Liver (tissue), 8 donors: ENCODE measurements at regions not wholly inside any gene's neighbourhood (a gene's known extent, or its start where the extent isn't known, plus 50 kb on each side); places are given as distances from the start of the nearest gene placed in this dataset.

Experiments used
- DNase-seq: peaks from one replicate; pipeline ENCODE4 v3.0.0-alpha.2; 2017; ENCODE audit warnings: low spot score
- H3K27ac ChIP-seq, 2 donors: one replicate each; pipeline ENCODE4 v1.7.0; 2013; ENCODE audit warnings: inconsistent platforms in 2 of 2, low read length in 2 of 2, control low read depth in 1 of 2, low read depth in 1 of 2, mild to moderate bottlenecking in 1 of 2
- H3K27me3 ChIP-seq, 4 donors: one replicate each; pipeline versions ENCODE4 v1.6.1 to v1.7.0; 2013; ENCODE audit warnings: low read length in 3 of 4, inconsistent platforms in 1 of 4, mild to moderate bottlenecking in 1 of 4, moderate library complexity in 1 of 4; ENCODE audit not compliant: control insufficient read depth in 4 of 4, insufficient read depth in 4 of 4
- H3K36me3 ChIP-seq, 4 donors: one replicate each; pipeline versions ENCODE4 v1.6.1 to v1.7.0; 2013; ENCODE audit warnings: low read length in 3 of 4, mild to moderate bottlenecking in 3 of 4, low read depth in 1 of 4, moderate library complexity in 1 of 4; ENCODE audit not compliant: control insufficient read depth in 4 of 4, insufficient read depth in 3 of 4
- H3K4me1 ChIP-seq, 4 donors: one replicate each; pipeline versions ENCODE4 v1.6.1 to v1.7.0; 2013; ENCODE audit warnings: low read length in 3 of 4, mild to moderate bottlenecking in 3 of 4, moderate library complexity in 1 of 4; ENCODE audit not compliant: control insufficient read depth in 4 of 4, insufficient read depth in 4 of 4
- H3K4me3 ChIP-seq, 3 donors: one replicate each; pipeline versions ENCODE4 v1.6.1 to v1.7.0; 2013; ENCODE audit warnings: low read length in 3 of 3, control low read depth in 1 of 3, low read depth in 1 of 3, mild to moderate bottlenecking in 1 of 3
- H3K9ac ChIP-seq, 2 donors: one replicate each; pipeline ENCODE4 v1.7.0; 2013; ENCODE audit warnings: low read length in 2 of 2, mild to moderate bottlenecking in 2 of 2, moderate library complexity in 2 of 2, control low read depth in 1 of 2, low read depth in 1 of 2
- H3K9me3 ChIP-seq, 4 donors: one replicate each; pipeline versions ENCODE4 v1.6.1 to v1.7.0; 2013; ENCODE audit warnings: low read length in 3 of 4; ENCODE audit not compliant: control insufficient read depth in 4 of 4
- EGR1 ChIP-seq, 2 donors: IDR thresholded peaks; 2 replicates each; pipeline ENCODE4 v1.6.1; 2016 to 2018; ENCODE audit warnings: antibody characterized with exemption in 2 of 2, low read depth in 2 of 2
- FOXA1 ChIP-seq: IDR thresholded peaks from 2 replicates; pipeline ENCODE4 v1.6.1; 2016; ENCODE audit warnings: antibody characterized with exemption
- FOXA2 ChIP-seq: IDR thresholded peaks from 2 replicates; pipeline ENCODE4 v1.6.1; 2016; ENCODE audit warnings: antibody characterized with exemption
- GABPA ChIP-seq, 2 donors: IDR thresholded peaks in 1 of 2; conservative IDR thresholded peaks in 1 of 2; 2 replicates each; pipeline ENCODE4 v1.6.1; 2016; ENCODE audit warnings: antibody characterized with exemption in 2 of 2, mild to moderate bottlenecking in 1 of 2, moderate library complexity in 1 of 2
- HNF4A ChIP-seq, 2 donors: conservative IDR thresholded peaks; 2 replicates each; pipeline ENCODE4 v1.6.1; 2016; ENCODE audit warnings: antibody characterized with exemption in 2 of 2, mild to moderate bottlenecking in 2 of 2
- HNF4G ChIP-seq: IDR thresholded peaks from 2 replicates; pipeline ENCODE4 v1.6.1; 2016; ENCODE audit warnings: antibody characterized with exemption
- JUND ChIP-seq, 2 donors: IDR thresholded peaks; 2 replicates each; pipeline ENCODE4 v1.6.1; 2016; ENCODE audit warnings: antibody characterized with exemption in 2 of 2
- NR2F2 ChIP-seq: IDR thresholded peaks from 2 replicates; pipeline ENCODE4 v1.6.1; 2016; ENCODE audit warnings: antibody characterized with exemption
- RAD21 ChIP-seq, 2 donors: IDR thresholded peaks; 2 replicates each; pipeline ENCODE4 v1.6.1; 2016; ENCODE audit warnings: antibody characterized with exemption in 2 of 2, mild to moderate bottlenecking in 2 of 2
- RXRA ChIP-seq, 2 donors: IDR thresholded peaks; 2 replicates each; pipeline ENCODE4 v1.6.1; 2017 to 2018; ENCODE audit warnings: antibody characterized with exemption in 2 of 2, mild to moderate bottlenecking in 1 of 2
- SP1 ChIP-seq: IDR thresholded peaks from 2 replicates; pipeline ENCODE4 v1.6.1; 2018; ENCODE audit warnings: antibody characterized with exemption, mild to moderate bottlenecking
- TAF1 ChIP-seq: conservative IDR thresholded peaks from 2 replicates; pipeline ENCODE4 v1.6.1; 2016; ENCODE audit warnings: antibody characterized with exemption, mild to moderate bottlenecking
- YY1 ChIP-seq: IDR thresholded peaks from 2 replicates; pipeline ENCODE4 v1.6.1; 2016; ENCODE audit warnings: antibody characterized with exemption, mild to moderate bottlenecking
- WGBS: extraction: QIAGEN DNeasy Blood & Tissue Kit; methylation state at CpG from one replicate; pipeline ENCODE4 v1.1.7; 2013; 5-methylcytosine and 5-hydroxymethylcytosine counted together
- TF ChIP-seq, protein P1 (sequence below): fragments of 150-350 bp; IDR thresholded peaks from 2 replicates; pipeline ENCODE4 v1.5.1; 2017; ENCODE audit warnings: improper control_type of control experiment, low read depth, low read length; ENCODE audit not compliant: missing input control
- TF ChIP-seq, protein P2 (sequence below): IDR thresholded peaks from 2 replicates; pipeline ENCODE4 v1.6.1; 2016; ENCODE audit warnings: antibody characterized with exemption
- TF ChIP-seq, protein P3 (sequence below): IDR thresholded peaks from 2 replicates; pipeline ENCODE4 v1.6.1; 2016; ENCODE audit warnings: antibody characterized with exemption, mild to moderate bottlenecking
- TF ChIP-seq, protein P4 (sequence below): IDR thresholded peaks from 2 replicates; pipeline ENCODE4 v1.6.1; 2016; ENCODE audit warnings: antibody characterized with exemption
- TF ChIP-seq, protein P5 (sequence below): IDR thresholded peaks from 2 replicates; pipeline ENCODE4 v1.6.1; 2016; ENCODE audit warnings: antibody characterized with exemption
- donor health status: healthy.
- donor health status: healthy.
- donor health status: healthy.
- donor health status: healthy.
- donor health status: healthy.

DNA sequence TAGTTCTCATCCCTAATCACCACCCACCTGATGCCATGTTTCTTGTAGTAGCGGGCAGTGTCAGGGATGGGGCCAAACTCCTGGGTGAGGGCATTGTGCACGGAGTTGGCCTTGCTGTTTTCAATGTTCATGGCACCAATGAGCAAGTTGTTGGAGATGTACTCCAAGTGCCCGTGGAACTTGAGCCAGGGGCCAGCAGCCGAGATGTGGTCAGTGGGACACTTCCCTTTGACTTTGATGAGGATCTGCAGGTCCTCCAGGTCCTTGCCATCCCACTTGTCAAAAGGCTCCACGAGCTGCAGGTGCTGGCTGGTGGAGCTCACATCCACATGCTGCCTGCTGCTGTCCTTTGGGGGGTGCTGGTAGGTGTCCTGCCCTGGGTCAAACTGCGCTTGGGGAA is 162.2 kb upstream of the SV2C start:
- H3K4me1 ChIP-seq, result no peaks in the 10 kb centered on the region
- no peak overlapping the region for H3K27ac ChIP-seq
- TF ChIP-seq FOXA2 (no peak), TAF1 (no peak), HNF4G (no peak), YY1 (no peak), EGR1 (IDR thresholded peaks at IDR 0.05; ENCODE audit: low read depth in 2 of 2) (no peak), GABPA (IDR thresholded peaks at IDR 0.05 in 1 of 2, conservative IDR thresholded peaks at IDR 0.05 in 1 of 2) (no peak), JUND (IDR thresholded peaks at IDR 0.05) (no peak), NR2F2 (no peak), RXRA (IDR thresholded peaks at IDR 0.05) (no peak), SP1 (no peak), HNF4A (conservative IDR thresholded peaks at IDR 0.05) (no peak), FOXA1 (no peak), RAD21 (IDR thresholded peaks at IDR 0.05) (no peak)
- TF ChIP-seq, protein P1, sequence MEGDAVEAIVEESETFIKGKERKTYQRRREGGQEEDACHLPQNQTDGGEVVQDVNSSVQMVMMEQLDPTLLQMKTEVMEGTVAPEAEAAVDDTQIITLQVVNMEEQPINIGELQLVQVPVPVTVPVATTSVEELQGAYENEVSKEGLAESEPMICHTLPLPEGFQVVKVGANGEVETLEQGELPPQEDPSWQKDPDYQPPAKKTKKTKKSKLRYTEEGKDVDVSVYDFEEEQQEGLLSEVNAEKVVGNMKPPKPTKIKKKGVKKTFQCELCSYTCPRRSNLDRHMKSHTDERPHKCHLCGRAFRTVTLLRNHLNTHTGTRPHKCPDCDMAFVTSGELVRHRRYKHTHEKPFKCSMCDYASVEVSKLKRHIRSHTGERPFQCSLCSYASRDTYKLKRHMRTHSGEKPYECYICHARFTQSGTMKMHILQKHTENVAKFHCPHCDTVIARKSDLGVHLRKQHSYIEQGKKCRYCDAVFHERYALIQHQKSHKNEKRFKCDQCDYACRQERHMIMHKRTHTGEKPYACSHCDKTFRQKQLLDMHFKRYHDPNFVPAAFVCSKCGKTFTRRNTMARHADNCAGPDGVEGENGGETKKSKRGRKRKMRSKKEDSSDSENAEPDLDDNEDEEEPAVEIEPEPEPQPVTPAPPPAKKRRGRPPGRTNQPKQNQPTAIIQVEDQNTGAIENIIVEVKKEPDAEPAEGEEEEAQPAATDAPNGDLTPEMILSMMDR, result no peak
- TF ChIP-seq, protein P2, sequence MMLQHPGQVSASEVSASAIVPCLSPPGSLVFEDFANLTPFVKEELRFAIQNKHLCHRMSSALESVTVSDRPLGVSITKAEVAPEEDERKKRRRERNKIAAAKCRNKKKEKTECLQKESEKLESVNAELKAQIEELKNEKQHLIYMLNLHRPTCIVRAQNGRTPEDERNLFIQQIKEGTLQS, result no peak
- TF ChIP-seq, protein P3, sequence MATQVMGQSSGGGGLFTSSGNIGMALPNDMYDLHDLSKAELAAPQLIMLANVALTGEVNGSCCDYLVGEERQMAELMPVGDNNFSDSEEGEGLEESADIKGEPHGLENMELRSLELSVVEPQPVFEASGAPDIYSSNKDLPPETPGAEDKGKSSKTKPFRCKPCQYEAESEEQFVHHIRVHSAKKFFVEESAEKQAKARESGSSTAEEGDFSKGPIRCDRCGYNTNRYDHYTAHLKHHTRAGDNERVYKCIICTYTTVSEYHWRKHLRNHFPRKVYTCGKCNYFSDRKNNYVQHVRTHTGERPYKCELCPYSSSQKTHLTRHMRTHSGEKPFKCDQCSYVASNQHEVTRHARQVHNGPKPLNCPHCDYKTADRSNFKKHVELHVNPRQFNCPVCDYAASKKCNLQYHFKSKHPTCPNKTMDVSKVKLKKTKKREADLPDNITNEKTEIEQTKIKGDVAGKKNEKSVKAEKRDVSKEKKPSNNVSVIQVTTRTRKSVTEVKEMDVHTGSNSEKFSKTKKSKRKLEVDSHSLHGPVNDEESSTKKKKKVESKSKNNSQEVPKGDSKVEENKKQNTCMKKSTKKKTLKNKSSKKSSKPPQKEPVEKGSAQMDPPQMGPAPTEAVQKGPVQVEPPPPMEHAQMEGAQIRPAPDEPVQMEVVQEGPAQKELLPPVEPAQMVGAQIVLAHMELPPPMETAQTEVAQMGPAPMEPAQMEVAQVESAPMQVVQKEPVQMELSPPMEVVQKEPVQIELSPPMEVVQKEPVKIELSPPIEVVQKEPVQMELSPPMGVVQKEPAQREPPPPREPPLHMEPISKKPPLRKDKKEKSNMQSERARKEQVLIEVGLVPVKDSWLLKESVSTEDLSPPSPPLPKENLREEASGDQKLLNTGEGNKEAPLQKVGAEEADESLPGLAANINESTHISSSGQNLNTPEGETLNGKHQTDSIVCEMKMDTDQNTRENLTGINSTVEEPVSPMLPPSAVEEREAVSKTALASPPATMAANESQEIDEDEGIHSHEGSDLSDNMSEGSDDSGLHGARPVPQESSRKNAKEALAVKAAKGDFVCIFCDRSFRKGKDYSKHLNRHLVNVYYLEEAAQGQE, result no peak
- TF ChIP-seq, protein P4, sequence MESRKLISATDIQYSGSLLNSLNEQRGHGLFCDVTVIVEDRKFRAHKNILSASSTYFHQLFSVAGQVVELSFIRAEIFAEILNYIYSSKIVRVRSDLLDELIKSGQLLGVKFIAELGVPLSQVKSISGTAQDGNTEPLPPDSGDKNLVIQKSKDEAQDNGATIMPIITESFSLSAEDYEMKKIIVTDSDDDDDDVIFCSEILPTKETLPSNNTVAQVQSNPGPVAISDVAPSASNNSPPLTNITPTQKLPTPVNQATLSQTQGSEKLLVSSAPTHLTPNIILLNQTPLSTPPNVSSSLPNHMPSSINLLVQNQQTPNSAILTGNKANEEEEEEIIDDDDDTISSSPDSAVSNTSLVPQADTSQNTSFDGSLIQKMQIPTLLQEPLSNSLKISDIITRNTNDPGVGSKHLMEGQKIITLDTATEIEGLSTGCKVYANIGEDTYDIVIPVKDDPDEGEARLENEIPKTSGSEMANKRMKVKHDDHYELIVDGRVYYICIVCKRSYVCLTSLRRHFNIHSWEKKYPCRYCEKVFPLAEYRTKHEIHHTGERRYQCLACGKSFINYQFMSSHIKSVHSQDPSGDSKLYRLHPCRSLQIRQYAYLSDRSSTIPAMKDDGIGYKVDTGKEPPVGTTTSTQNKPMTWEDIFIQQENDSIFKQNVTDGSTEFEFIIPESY, result no peak
- WGBS, result 80% methylated on average over 6 of the region's 6 CpGs
- H3K27me3 ChIP-seq, result peaks cover 0 to 3% (median 0%) of the 10 kb centered on the region in 4 donors
- H3K36me3 ChIP-seq, result no peaks in the 10 kb centered on the region
- H3K9me3 ChIP-seq, result no peaks in the 10 kb centered on the region
- no peak overlapping the region for H3K9ac ChIP-seq
- no peak for DNase-seq
- H3K4me3 ChIP-seq, result no peak overlapping the region

DNA sequence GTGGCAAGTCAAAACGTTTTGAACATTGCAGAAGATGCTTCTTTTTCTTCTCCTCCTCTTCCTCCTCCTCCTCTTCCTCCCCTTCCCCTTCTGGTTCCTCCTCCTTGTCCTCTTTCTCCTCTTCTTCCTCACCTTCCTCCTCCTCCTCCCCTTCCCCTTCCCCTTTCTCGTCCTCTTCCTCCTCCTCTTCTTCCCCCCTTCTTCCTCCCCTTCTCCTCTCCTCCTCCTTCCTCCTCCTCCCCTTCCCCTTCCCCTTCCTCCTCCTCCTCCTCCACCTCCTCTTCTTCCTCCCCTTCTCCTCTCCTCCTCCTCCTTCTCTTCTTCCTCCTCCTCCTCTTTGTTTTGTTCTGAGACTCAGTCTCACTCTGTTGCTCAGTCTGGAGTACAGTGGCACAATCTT is 167.0 kb upstream of the SV2C start:
- Histone ChIP-seq H3K27me3 (peaks cover 0 to 3% (median 2%) of the 10 kb centered on the region in 4 donors), H3K9ac (no peak overlapping the region), H3K36me3 (no peaks in the 10 kb centered on the region), H3K27ac (no peak overlapping the region), H3K9me3 (no peaks in the 10 kb centered on the region), H3K4me3 (no peak overlapping the region), H3K4me1 (no peaks in the 10 kb centered on the region)
- 22% methylated on average over 2 of the region's 2 CpGs for WGBS
- no peak for DNase-seq
- TF ChIP-seq HNF4G, result no peak
- no peak for TF ChIP-seq EGR1 (IDR thresholded peaks at IDR 0.05; ENCODE audit: low read depth in 2 of 2)
- TF ChIP-seq, protein P5, sequence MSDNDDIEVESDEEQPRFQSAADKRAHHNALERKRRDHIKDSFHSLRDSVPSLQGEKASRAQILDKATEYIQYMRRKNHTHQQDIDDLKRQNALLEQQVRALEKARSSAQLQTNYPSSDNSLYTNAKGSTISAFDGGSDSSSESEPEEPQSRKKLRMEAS, result no peak
- no peak for TF ChIP-seq TAF1
- TF ChIP-seq GABPA (IDR thresholded peaks at IDR 0.05 in 1 of 2, conservative IDR thresholded peaks at IDR 0.05 in 1 of 2), result no peak
